ENCODE measurements at regions not wholly inside any gene's neighbourhood (a gene's known extent, or its start where the extent isn't known, plus 50 kb on each side); places are given as distances from the start of the nearest gene placed in this dataset.

GRCh38 chr7:54242776-54243175 lies 299.4 kb upstream of the VSTM2A start:
- DNase-seq = no peak
- no peak for TF ChIP-seq CTCF (IDR thresholded peaks at IDR 0.05)
- H3K27ac Mint-ChIP-seq = no peak overlapping the region
- no peaks in the 10 kb centered on the region for H3K27me3 Mint-ChIP-seq (ENCODE audit: low read depth in 2 of 2)
- H3K4me3 Mint-ChIP-seq = no peak overlapping the region
- intact Hi-C loops (cut with micrococcal nuclease) = no loop called here
- H3K27ac ChIP-seq (ENCODE audit: low read length) = no peak overlapping the region
- 96% methylated on average over 6 of the region's 6 CpGs for WGBS (ENCODE audit: insufficient coverage)
- no peaks in the 10 kb centered on the region for H3K4me1 ChIP-seq (ENCODE audit: control insufficient read depth, insufficient read depth, low read length)
- peaks cover 16% of the 10 kb centered on the region for H3K36me3 Mint-ChIP-seq
- peaks cover 4% of the 10 kb centered on the region for H3K9me3 ChIP-seq (ENCODE audit: control insufficient read depth, insufficient read depth, low read length)
- H3K27me3 ChIP-seq (ENCODE audit: control insufficient read depth, insufficient read depth, low read length) = no peaks in the 10 kb centered on the region
- no peak for ATAC-seq
- H3K36me3 ChIP-seq (ENCODE audit: control insufficient read depth, insufficient read depth, low read length) = no peaks in the 10 kb centered on the region
- H3K9me3 Mint-ChIP-seq = peaks cover 31 to 32% of the 10 kb centered on the region in 2 donors
- no peak overlapping the region for H3K4me3 ChIP-seq (ENCODE audit: low read length)
- H3K4me1 Mint-ChIP-seq = no peaks in the 10 kb centered on the region

GRCh38 chr7:54245020-54245419 lies 297.2 kb upstream of the VSTM2A start:
- no peak overlapping the region for H3K4me3 ChIP-seq (ENCODE audit: low read length)
- TF ChIP-seq CTCF (IDR thresholded peaks at IDR 0.05) = no peak
- Mint-ChIP-seq H3K9me3 (peaks cover 27 to 32% of the 10 kb centered on the region in 2 donors), H3K36me3 (peaks cover 16% of the 10 kb centered on the region), H3K27ac (no peak overlapping the region), H3K27me3 (ENCODE audit: low read depth in 2 of 2) (no peaks in the 10 kb centered on the region), H3K4me3 (no peak overlapping the region), H3K4me1 (no peaks in the 10 kb centered on the region)
- WGBS (ENCODE audit: insufficient coverage) = no CpG with 5 or more reads among the region's 1 CpG
- H3K27me3 ChIP-seq (ENCODE audit: control insufficient read depth, insufficient read depth, low read length) = no peaks in the 10 kb centered on the region
- no peak for DNase-seq
- H3K27ac ChIP-seq (ENCODE audit: low read length) = no peak overlapping the region
- H3K4me1 ChIP-seq (ENCODE audit: control insufficient read depth, insufficient read depth, low read length) = no peaks in the 10 kb centered on the region
- intact Hi-C loops (cut with micrococcal nuclease) = no loop called here
- no peaks in the 10 kb centered on the region for H3K9me3 ChIP-seq (ENCODE audit: control insufficient read depth, insufficient read depth, low read length)
- ATAC-seq = no peak
- no peaks in the 10 kb centered on the region for H3K36me3 ChIP-seq (ENCODE audit: control insufficient read depth, insufficient read depth, low read length)

- 80% methylated on average over 1 of the region's 3 CpGs for whole genome bisulfite sequencing (ENCODE audit: insufficient coverage)
- Mint-ChIP-seq H3K27me3 (ENCODE audit: low read depth in 2 of 2) (no peaks in the 10 kb centered on the region), H3K27ac (no peak overlapping the region), H3K4me1 (no peaks in the 10 kb centered on the region), H3K9me3 (peaks cover 16 to 18% of the 10 kb centered on the region in 2 donors), H3K36me3 (peaks cover 20% of the 10 kb centered on the region), H3K4me3 (no peak overlapping the region)
- Histone ChIP-seq H3K36me3 (ENCODE audit: control insufficient read depth, insufficient read depth, low read length) (no peaks in the 10 kb centered on the region), H3K27ac (ENCODE audit: low read length) (no peak overlapping the region), H3K4me1 (ENCODE audit: control insufficient read depth, insufficient read depth, low read length) (no peaks in the 10 kb centered on the region), H3K9me3 (ENCODE audit: control insufficient read depth, insufficient read depth, low read length) (no peaks in the 10 kb centered on the region), H3K27me3 (ENCODE audit: control insufficient read depth, insufficient read depth, low read length) (no peaks in the 10 kb centered on the region), H3K4me3 (ENCODE audit: low read length) (no peak overlapping the region)
- TF ChIP-seq CTCF (IDR thresholded peaks at IDR 0.05) = no peak
- DNase-seq (no peak), ATAC-seq (no peak)
- intact Hi-C loops (cut with micrococcal nuclease) = no loop called here
These were observed 292.5 kb upstream of the VSTM2A start for GRCh38 chr7:54249686-54250085.

GRCh38 chr7:54252256-54253035 lies 289.7 kb upstream of the VSTM2A start:
- Mint-ChIP-seq H3K4me3 (no peak overlapping the region), H3K9me3 (peaks cover 5 to 16% of the 10 kb centered on the region in 2 donors), H3K4me1 (no peaks in the 10 kb centered on the region), H3K36me3 (peaks cover 11% of the 10 kb centered on the region), H3K27me3 (ENCODE audit: low read depth in 2 of 2) (no peaks in the 10 kb centered on the region), H3K27ac (no peak overlapping the region)
- Histone ChIP-seq H3K27me3 (ENCODE audit: control insufficient read depth, insufficient read depth, low read length) (no peaks in the 10 kb centered on the region), H3K9me3 (ENCODE audit: control insufficient read depth, insufficient read depth, low read length) (no peaks in the 10 kb centered on the region), H3K36me3 (ENCODE audit: control insufficient read depth, insufficient read depth, low read length) (no peaks in the 10 kb centered on the region), H3K4me3 (ENCODE audit: low read length) (no peak overlapping the region), H3K4me1 (ENCODE audit: control insufficient read depth, insufficient read depth, low read length) (no peaks in the 10 kb centered on the region), H3K27ac (ENCODE audit: low read length) (no peak overlapping the region)
- intact Hi-C loops (cut with micrococcal nuclease) = no loop called here
- TF ChIP-seq CTCF (IDR thresholded peaks at IDR 0.05) = no peak
- ATAC-seq (no peak), DNase-seq (no peak)
- 81% methylated on average over 6 of the region's 7 CpGs for WGBS (ENCODE audit: insufficient coverage)

Data from natural killer cell (primary cell).